ENCODE measurements at regions not wholly inside any gene's neighbourhood (a gene's known extent, or its start where the extent isn't known, plus 50 kb on each side); places are given as distances from the start of the nearest gene placed in this dataset.

DNA sequence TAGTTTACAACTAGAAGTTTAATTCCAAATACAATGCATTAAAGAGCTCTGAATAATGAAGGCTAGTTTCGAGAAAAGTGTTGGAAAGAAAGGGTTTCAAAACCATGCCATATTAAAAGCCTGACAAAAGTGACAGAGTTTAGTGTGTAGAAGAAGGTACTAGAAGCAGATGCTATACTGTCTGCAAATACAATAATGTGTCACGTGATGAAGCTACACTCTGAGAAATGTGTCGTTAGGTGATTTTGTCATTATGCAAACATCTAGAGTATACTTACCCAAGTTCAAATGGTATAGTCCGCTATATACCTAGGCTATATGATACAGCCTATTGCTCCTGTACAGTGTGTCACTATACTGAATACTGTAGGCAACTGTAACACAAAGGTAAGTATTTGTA, 494.1 kb downstream of the TLE1 start:
- in situ Hi-C loops (cut with MboI) (no loop called here), intact Hi-C loops (cut with micrococcal nuclease) (no loop called here)
- H3K9me1 ChIP-seq (ENCODE audit: control insufficient read depth, insufficient read depth, low read length) = no peaks in the 10 kb centered on the region
- DNase-seq (ENCODE audit: extremely low read depth in 1 of 4, low spot score in 3 of 4) (no peak), FAIRE-seq (no peak), ATAC-seq (no peak)
- H3K4me2 ChIP-seq (ENCODE audit: insufficient read depth, low read length) = no peak overlapping the region
- H3K9ac ChIP-seq (ENCODE audit: insufficient read depth in 1 of 2, low read depth in 2 of 2, low read length in 2 of 2) = no peak overlapping the region
- no peaks in the 10 kb centered on the region for H4K20me1 ChIP-seq (replicated peaks; ENCODE audit: control insufficient read depth, insufficient read depth, low read length)
- H3K4me3 ChIP-seq = no peak overlapping the region
- no peaks in the 10 kb centered on the region for H3K79me2 ChIP-seq (ENCODE audit: control insufficient read depth, insufficient read depth, low read length)
- no peaks in the 10 kb centered on the region for H3K9me3 ChIP-seq (replicated peaks; ENCODE audit: control insufficient read depth, insufficient read depth, low read depth, low read length)
- no peaks in the 10 kb centered on the region for H3K36me3 ChIP-seq (ENCODE audit: control insufficient read depth, insufficient read depth, low read length)
- no TSS peak for BruUV-seq (replicated peaks)
- no peaks in the 10 kb centered on the region for H3K27me3 ChIP-seq (ENCODE audit: control insufficient read depth in 2 of 2, insufficient read depth in 2 of 2, low read length in 2 of 2)
- H3K27ac ChIP-seq (ENCODE audit: extremely low read depth, low read depth, low read length) = no peak overlapping the region
- 0% methylated on average over 4 of the region's 4 CpGs for WGBS (ENCODE audit: insufficient coverage, low coverage, missing lambda C conversion rate)
- H2AFZ ChIP-seq (ENCODE audit: low read depth, low read length) = no peak overlapping the region
- ChIA-PET POLR2A (no interaction called here), CTCF (ENCODE audit: low intra/inter-chr PET ratio) (no interaction called here)
- TF ChIP-seq, protein P1, sequence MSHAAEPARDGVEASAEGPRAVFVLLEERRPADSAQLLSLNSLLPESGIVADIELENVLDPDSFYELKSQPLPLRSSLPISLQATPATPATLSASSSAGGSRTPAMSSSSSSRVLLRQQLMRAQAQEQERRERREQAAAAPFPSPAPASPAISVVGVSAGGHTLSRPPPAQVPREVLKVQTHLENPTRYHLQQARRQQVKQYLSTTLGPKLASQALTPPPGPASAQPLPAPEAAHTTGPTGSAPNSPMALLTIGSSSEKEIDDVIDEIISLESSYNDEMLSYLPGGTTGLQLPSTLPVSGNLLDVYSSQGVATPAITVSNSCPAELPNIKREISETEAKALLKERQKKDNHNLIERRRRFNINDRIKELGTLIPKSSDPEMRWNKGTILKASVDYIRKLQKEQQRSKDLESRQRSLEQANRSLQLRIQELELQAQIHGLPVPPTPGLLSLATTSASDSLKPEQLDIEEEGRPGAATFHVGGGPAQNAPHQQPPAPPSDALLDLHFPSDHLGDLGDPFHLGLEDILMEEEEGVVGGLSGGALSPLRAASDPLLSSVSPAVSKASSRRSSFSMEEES (CRISPR knock-in tag; IDR thresholded peaks at IDR 0.05) = peak; percentile 78
- TF ChIP-seq ETV5 (CRISPR knock-in tag; IDR thresholded peaks at IDR 0.05; ENCODE audit: low read depth) = no peak
- no peaks in the 10 kb centered on the region for H3K4me1 ChIP-seq (replicated peaks in 1 of 2; ENCODE audit: control insufficient read depth in 2 of 2, insufficient read depth in 2 of 2, low read length in 2 of 2)

DNA sequence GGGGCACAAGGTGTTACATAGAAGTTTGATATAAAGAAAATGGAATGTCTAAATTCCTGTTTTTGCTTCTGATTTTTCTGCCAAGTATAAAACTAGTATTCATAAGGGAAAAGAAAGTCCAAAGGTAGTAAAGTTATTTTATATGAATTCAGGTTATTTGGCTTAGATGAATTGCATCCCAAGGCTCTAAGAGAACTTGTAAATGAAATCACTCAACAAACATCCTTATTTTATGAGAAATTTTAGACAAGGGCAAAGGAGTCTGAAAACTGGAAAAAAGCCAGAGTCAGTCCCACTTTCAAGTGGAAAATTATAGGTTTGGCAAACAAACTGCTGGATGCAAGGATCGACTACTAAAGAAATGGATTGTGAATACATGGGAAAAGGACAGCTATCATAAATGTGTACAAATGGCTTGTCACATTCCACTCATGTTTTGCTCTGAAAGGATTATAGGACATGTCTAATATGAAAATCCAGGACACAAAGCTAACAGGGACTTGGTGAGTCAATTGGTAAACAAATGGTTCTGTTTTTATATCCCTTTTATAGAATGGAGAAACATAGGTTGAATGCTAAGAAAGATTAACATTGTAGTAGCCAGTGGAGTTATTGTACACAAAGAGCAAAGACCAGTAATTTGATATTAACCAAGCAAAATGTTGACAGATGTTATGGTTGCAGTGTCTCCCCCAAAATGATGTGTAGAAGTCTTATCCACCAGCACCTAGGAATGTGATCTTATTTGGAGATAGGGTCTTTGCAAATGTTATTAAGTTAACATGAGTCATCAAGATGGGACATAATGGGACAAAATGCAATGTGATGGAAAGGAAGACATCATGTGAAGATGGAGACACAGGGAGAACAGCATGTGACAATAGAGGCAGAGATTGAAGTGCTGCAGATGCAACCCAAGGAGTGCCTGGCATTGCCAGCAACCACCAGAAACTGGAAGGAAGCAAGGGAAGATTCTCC, 495.7 kb downstream of the TLE1 start:
- Histone ChIP-seq H3K9ac (ENCODE audit: insufficient read depth in 1 of 2, low read depth in 2 of 2, low read length in 2 of 2) (no peak overlapping the region), H3K36me3 (ENCODE audit: control insufficient read depth, insufficient read depth, low read length) (no peaks in the 10 kb centered on the region), H3K4me3 (no peak overlapping the region), H2AFZ (ENCODE audit: low read depth, low read length) (no peak overlapping the region), H4K20me1 (replicated peaks; ENCODE audit: control insufficient read depth, insufficient read depth, low read length) (no peaks in the 10 kb centered on the region), H3K9me3 (replicated peaks; ENCODE audit: control insufficient read depth, insufficient read depth, low read depth, low read length) (no peaks in the 10 kb centered on the region), H3K79me2 (ENCODE audit: control insufficient read depth, insufficient read depth, low read length) (no peaks in the 10 kb centered on the region), H3K4me1 (replicated peaks in 1 of 2; ENCODE audit: control insufficient read depth in 2 of 2, insufficient read depth in 2 of 2, low read length in 2 of 2) (no peaks in the 10 kb centered on the region), H3K27me3 (ENCODE audit: control insufficient read depth in 2 of 2, insufficient read depth in 2 of 2, low read length in 2 of 2) (no peaks in the 10 kb centered on the region), H3K9me1 (ENCODE audit: control insufficient read depth, insufficient read depth, low read length) (no peaks in the 10 kb centered on the region), H3K4me2 (ENCODE audit: insufficient read depth, low read length) (no peak overlapping the region), H3K27ac (ENCODE audit: extremely low read depth, low read depth, low read length) (no peak overlapping the region)
- FAIRE-seq (no peak), DNase-seq (ENCODE audit: extremely low read depth in 1 of 4, low spot score in 3 of 4) (no peak), ATAC-seq (no peak)
- in situ Hi-C loops (cut with MboI) = no loop called here
- BruUV-seq (replicated peaks) = no TSS peak
- POLR2A ChIA-PET = interaction anchor here (0.5 kb wide), 1 partner anchor 927 kb away, joined by 3 read pairs; no protein-coding TSS in a partner anchor
- intact Hi-C loops (cut with micrococcal nuclease) = no loop called here
- TF ChIP-seq ZEB2 (IDR thresholded peaks at IDR 0.05) = no peak
- no peak for TF ChIP-seq NCOA4 (IDR thresholded peaks at IDR 0.05; ENCODE audit: partially characterized antibody)
- TF ChIP-seq DACH1 (IDR thresholded peaks at IDR 0.05; ENCODE audit: partially characterized antibody) = no peak
- TF ChIP-seq HLTF (IDR thresholded peaks at IDR 0.05) = no peak
- TF ChIP-seq RBM15 (IDR thresholded peaks at IDR 0.05; ENCODE audit: insufficient read depth, low read length) = no peak
- no peak for TF ChIP-seq CBFB (CRISPR knock-in tag; IDR thresholded peaks at IDR 0.05)
- no peak for TF ChIP-seq TAF15 (IDR thresholded peaks at IDR 0.05; ENCODE audit: low read depth, low read length)
- no peak for TF ChIP-seq POU5F1 (IDR thresholded peaks at IDR 0.05; ENCODE audit: borderline replicate concordance, low read depth, low read length, partially characterized antibody)
- WGBS (ENCODE audit: insufficient coverage, low coverage, missing lambda C conversion rate) = 0% methylated on average over 1 of the region's 1 CpG
- CTCF ChIA-PET (ENCODE audit: low intra/inter-chr PET ratio) = no interaction called here
